GM06990 (cell line): ENCODE measurements at regions not wholly inside any gene's neighbourhood (a gene's known extent, or its start where the extent isn't known, plus 50 kb on each side); places are given as distances from the start of the nearest gene placed in this dataset.

Source experiments
- DNase-seq: peaks from one replicate; pipeline ENCODE4 v3.0.0-alpha.2; 2011; ENCODE audit not compliant: insufficient read length; ENCODE audit errors: extremely low read depth
- H3K27me3 ChIP-seq: replicated peaks from 2 replicates; pipeline ENCODE4 v1.6.0; 2011; ENCODE audit warnings: low read length; ENCODE audit not compliant: control insufficient read depth, insufficient read depth
- H3K36me3 ChIP-seq: 2 replicates; pipeline ENCODE4 v1.5.1; 2011; ENCODE audit warnings: low read length; ENCODE audit not compliant: control insufficient read depth, insufficient read depth
- H3K4me3 ChIP-seq: replicated peaks from 2 replicates; pipeline ENCODE4 v1.5.1; 2011; ENCODE audit warnings: low read depth, mild to moderate bottlenecking, control low read depth, low read length
- TF ChIP-seq, protein P1 (sequence below): IDR thresholded peaks from 2 replicates; pipeline ENCODE4 v1.5.1; 2011; ENCODE audit warnings: low read length, control low read depth, mild to moderate bottlenecking, inconsistent platforms; ENCODE audit not compliant: insufficient read depth, poor library complexity, severe bottlenecking

DNA sequence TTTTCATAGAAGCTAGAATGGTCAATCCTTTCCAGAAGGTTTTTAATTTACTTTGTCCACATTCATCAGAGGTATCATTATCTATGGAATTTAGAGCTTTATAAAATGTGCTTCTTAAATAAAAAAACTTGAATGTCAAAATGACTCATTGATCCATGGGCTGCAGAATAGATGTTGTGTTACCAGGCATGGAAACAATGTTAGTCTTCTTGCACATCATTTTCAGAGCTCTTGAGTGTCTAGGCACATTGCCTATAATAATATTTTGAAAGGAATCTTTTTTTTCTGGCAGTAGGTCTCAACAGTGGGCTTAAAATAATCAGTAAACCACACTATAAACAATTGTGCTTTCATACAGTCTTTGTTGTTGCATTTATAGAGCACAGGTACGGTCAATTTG, 200.3 kb downstream of the FAT4 start:
- Histone ChIP-seq H3K36me3 (no peaks in the 10 kb centered on the region), H3K27me3 (no peaks in the 10 kb centered on the region), H3K4me3 (no peak overlapping the region)
- DNase-seq, result no peak
- TF ChIP-seq, protein P1, sequence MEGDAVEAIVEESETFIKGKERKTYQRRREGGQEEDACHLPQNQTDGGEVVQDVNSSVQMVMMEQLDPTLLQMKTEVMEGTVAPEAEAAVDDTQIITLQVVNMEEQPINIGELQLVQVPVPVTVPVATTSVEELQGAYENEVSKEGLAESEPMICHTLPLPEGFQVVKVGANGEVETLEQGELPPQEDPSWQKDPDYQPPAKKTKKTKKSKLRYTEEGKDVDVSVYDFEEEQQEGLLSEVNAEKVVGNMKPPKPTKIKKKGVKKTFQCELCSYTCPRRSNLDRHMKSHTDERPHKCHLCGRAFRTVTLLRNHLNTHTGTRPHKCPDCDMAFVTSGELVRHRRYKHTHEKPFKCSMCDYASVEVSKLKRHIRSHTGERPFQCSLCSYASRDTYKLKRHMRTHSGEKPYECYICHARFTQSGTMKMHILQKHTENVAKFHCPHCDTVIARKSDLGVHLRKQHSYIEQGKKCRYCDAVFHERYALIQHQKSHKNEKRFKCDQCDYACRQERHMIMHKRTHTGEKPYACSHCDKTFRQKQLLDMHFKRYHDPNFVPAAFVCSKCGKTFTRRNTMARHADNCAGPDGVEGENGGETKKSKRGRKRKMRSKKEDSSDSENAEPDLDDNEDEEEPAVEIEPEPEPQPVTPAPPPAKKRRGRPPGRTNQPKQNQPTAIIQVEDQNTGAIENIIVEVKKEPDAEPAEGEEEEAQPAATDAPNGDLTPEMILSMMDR, result no peak

DNA sequence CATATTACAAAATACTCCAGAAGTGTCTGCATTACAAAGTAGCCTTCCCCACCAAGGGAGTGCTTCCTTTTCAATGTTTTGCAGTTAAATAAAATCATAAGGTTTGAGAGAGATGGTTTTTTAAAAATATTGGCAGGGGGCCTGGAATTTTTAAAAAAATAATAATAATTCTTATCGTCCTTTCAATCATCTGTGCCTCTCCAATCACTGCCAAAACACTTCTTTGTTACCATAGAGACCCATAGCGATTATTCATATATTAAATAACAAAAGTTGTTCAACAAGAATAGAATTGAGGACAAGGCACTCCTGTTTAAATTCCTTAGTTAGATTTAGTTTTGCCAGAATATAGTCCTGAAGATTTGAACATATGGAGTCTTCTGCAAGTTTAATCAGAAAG, 203.1 kb downstream of the FAT4 start:
- no peaks in the 10 kb centered on the region for H3K36me3 ChIP-seq
- no peak overlapping the region for H3K4me3 ChIP-seq
- no peak for DNase-seq
- TF ChIP-seq, protein P1, result no peak
- H3K27me3 ChIP-seq, result no peaks in the 10 kb centered on the region

DNA sequence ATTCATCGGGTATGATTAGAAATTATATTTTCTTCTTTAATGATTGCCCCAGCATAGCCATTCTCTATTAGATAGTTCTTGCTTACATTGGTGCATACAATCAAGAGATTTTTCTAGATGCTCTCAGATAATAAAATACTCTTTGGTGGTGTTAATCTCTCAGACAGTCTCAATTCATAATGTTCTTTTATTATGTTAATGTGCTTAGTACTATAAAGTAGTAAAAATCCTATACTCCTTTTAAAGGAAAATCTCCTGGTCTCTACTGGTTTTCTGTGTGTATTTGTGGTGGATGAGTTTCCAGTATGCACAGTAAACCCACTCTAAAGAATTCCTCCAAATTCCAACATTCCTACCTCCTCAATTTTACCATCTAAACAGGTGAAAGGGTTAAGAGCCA, 203.5 kb downstream of the FAT4 start:
- H3K4me3 ChIP-seq, result no peak overlapping the region
- DNase-seq, result no peak
- H3K36me3 ChIP-seq, result no peaks in the 10 kb centered on the region
- no peaks in the 10 kb centered on the region for H3K27me3 ChIP-seq
- TF ChIP-seq, protein P1, result no peak

DNA sequence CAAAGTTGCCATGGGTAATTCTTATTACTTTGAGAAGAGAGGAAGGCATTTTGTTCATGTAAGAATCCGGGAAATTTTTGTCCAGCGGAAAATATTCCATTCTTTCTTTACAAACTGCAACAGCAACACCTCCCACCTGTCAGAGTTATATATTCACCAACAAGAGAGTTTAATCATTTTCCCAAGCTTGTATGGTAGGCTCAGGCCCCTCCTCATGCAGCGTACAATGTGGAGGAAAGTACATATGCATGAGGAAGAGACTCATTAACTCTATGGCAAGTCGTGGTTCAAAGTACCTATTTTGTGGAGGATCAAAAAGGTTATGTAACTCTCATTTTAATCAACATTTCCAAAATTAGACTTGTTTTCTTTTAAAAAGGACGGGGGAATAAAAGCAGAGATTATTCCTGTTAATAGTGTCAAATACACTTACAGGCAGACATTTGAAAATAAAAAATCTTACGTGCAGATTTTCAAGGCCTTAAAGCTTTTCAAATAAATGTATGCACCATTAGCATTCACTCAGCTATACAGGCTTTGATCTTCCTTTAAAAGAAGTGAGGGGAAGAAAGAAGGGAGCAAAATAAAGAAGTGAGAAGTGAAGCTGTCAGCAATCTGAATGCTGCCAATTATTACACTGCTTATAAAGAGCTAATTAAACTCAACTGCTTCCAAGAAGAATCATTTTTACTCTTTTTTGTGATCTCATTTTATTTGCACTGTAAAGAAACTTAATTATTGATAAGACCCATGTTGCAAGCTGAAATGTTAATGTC, 204.8 kb downstream of the FAT4 start:
- Histone ChIP-seq H3K27me3 (no peaks in the 10 kb centered on the region), H3K36me3 (no peaks in the 10 kb centered on the region), H3K4me3 (no peak overlapping the region)
- TF ChIP-seq, protein P1, result no peak
- DNase-seq, result no peak

DNA sequence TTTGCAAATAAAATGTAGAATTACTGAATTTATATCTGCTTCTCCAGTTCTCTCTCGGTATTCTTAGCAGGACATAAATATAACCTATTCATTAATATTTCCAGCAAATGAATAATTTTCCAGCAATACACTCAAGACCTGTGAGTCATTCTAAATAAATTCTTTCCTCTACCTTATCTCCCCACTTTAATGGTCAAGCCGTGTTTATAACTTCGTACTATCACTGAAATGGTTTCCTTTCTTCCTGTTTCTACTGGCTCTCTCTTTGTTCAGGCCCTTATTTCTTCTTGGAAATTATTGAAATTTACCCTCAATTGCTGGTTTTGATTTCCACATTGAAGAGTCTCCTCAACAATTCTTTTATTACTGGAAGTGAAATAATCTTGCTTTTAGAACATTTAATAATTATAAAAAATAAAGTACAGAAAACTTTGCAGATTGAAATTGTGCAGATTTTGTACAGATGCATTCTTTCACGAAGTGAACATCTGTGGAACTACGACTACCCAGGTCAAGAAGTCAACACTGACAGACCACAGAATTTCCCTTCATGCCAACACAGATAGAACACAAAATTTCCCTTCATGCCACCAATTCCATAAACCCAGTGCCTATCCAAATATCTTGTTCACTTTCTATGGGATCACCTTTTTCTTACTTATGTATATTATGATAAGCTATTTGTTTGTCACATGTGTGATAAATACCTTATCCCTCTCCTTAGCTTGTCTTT, 205.7 kb downstream of the FAT4 start:
- TF ChIP-seq, protein P1, result no peak
- H3K4me3 ChIP-seq, result no peak overlapping the region
- DNase-seq, result no peak
- H3K36me3 ChIP-seq, result no peaks in the 10 kb centered on the region
- H3K27me3 ChIP-seq, result no peaks in the 10 kb centered on the region
